HG02884 (cell line): ENCODE measurements at regions not wholly inside any gene's neighbourhood (a gene's known extent, or its start where the extent isn't known, plus 50 kb on each side); places are given as distances from the start of the nearest gene placed in this dataset.

Source experiments
- ATAC-seq: cut with Tn5 transposase; IDR thresholded peaks from one replicate; pipeline ENCODE4 v1.9.1; 2021; ENCODE audit warnings: mild to moderate bottlenecking, moderate library complexity; ENCODE audit not compliant: unreplicated experiment

GRCh38 chr1:168865850-168866620, 137.0 kb upstream of the DPT start:
- ATAC-seq: no peak

GRCh38 chr1:168867941-168868634, 139.1 kb upstream of the DPT start:
- no peak for ATAC-seq

- no peak for ATAC-seq
Measured at GRCh38 chr1:168871531-168871930, 142.5 kb upstream of the DPT start.

- no peak for ATAC-seq
Measured at GRCh38 chr1:168875831-168876230, 146.8 kb upstream of the DPT start.

GRCh38 chr1:168876830-168877229, 147.8 kb upstream of the DPT start:
- no peak for ATAC-seq

- ATAC-seq: no peak
Measured at GRCh38 chr1:168879896-168880734, 151.1 kb upstream of the DPT start.

- ATAC-seq: no peak
Measured at GRCh38 chr1:168881656-168882260, 152.8 kb upstream of the DPT start.

GRCh38 chr1:168887381-168887780, 158.4 kb upstream of the DPT start:
- no peak for ATAC-seq

- no peak for ATAC-seq
Measured at GRCh38 chr1:168888418-168888817, 159.4 kb upstream of the DPT start.

- ATAC-seq: no peak
Measured at GRCh38 chr1:168892931-168893330, 163.9 kb upstream of the DPT start.

GRCh38 chr1:168893359-168893801, 164.4 kb upstream of the DPT start:
- no peak for ATAC-seq

- no peak for ATAC-seq
Measured at GRCh38 chr1:168894397-168894903, 165.4 kb upstream of the DPT start.

GRCh38 chr1:168897249-168897648, 168.2 kb upstream of the DPT start:
- ATAC-seq: no peak

- no peak for ATAC-seq
Measured at GRCh38 chr1:168903237-168903830, 174.3 kb upstream of the DPT start.

GRCh38 chr1:168905633-168906032, 176.6 kb upstream of the DPT start:
- ATAC-seq: no peak

GRCh38 chr1:168906367-168906766, 177.4 kb upstream of the DPT start:
- ATAC-seq: no peak

GRCh38 chr1:168907053-168907452, 178.0 kb upstream of the DPT start:
- no peak for ATAC-seq

GRCh38 chr1:168907786-168908348, 178.9 kb upstream of the DPT start:
- no peak for ATAC-seq

GRCh38 chr1:168910403-168910802, 181.4 kb upstream of the DPT start:
- ATAC-seq: no peak

GRCh38 chr1:168911370-168911769, 182.4 kb upstream of the DPT start:
- no peak for ATAC-seq
